Nucleus accumbens (tissue), 56 donors: ENCODE measurements at regions not wholly inside any gene's neighbourhood (a gene's known extent, or its start where the extent isn't known, plus 50 kb on each side); places are given as distances from the start of the nearest gene placed in this dataset.
A peak's percentile ranks its signal among the peaks of the same experiment; 100 is the strongest.

Source experiments
- DNase-seq, 56 donors: peaks; one replicate each; lab custom pipeline; 2025; lab: John Stamatoyannopoulos, UW

GRCh38 chr18:75574187-75574586 lies 146.7 kb upstream of the SMIM21 start:
- DNase-seq: no peak

- DNase-seq: no peak
These were observed 135.6 kb upstream of the SMIM21 start for GRCh38 chr18:75563150-75563549.

GRCh38 chr18:75562216-75562615 lies 134.7 kb upstream of the SMIM21 start:
- DNase-seq: no peak

GRCh38 chr18:75558790-75559189 lies 131.3 kb upstream of the SMIM21 start:
- DNase-seq: no peak

- DNase-seq: no peak
These were observed 129.3 kb upstream of the SMIM21 start for GRCh38 chr18:75556841-75557240.

GRCh38 chr18:75554644-75555185 lies 127.2 kb upstream of the SMIM21 start:
- DNase-seq: no peak

- no peak for DNase-seq
These were observed 126.7 kb upstream of the SMIM21 start for GRCh38 chr18:75554176-75554575.

- DNase-seq: no peak
These were observed 125.5 kb upstream of the SMIM21 start for GRCh38 chr18:75553021-75553420.

- peak in 1 of 56 donors; percentile 6 for DNase-seq
These were observed 123.6 kb upstream of the SMIM21 start for GRCh38 chr18:75551071-75551470.

GRCh38 chr18:75548353-75548905 lies 120.9 kb upstream of the SMIM21 start:
- DNase-seq: peak in 9 of 56 donors; percentile 11 to 39 (median 17)

- DNase-seq: no peak
These were observed 119.5 kb upstream of the SMIM21 start for GRCh38 chr18:75546964-75547363.

GRCh38 chr18:75545189-75545588 lies 117.7 kb upstream of the SMIM21 start:
- DNase-seq: no peak

GRCh38 chr18:75544496-75544895 lies 117.0 kb upstream of the SMIM21 start:
- no peak for DNase-seq

GRCh38 chr18:75544051-75544481 lies 116.6 kb upstream of the SMIM21 start:
- no peak for DNase-seq

- DNase-seq: no peak
These were observed 111.2 kb upstream of the SMIM21 start for GRCh38 chr18:75538727-75539126.

- DNase-seq: no peak
These were observed 106.4 kb upstream of the SMIM21 start for GRCh38 chr18:75533950-75534349.

GRCh38 chr18:75533209-75533608 lies 105.7 kb upstream of the SMIM21 start:
- DNase-seq: no peak

- no peak for DNase-seq
These were observed 104.5 kb upstream of the SMIM21 start for GRCh38 chr18:75531851-75532459.

GRCh38 chr18:75531212-75531850 lies 103.8 kb upstream of the SMIM21 start:
- no peak for DNase-seq

- DNase-seq: no peak
These were observed 103.2 kb upstream of the SMIM21 start for GRCh38 chr18:75530566-75531211.

GRCh38 chr18:75530118-75530517 lies 102.6 kb upstream of the SMIM21 start:
- DNase-seq: no peak
